T-helper 1 cell treated with Interleukin-12 subunit alpha and Interleukin-12 subunit beta and Interleukin-4 antibody, amounts not matched to agents 30 ng/mL and 1 ng/mL, for 36 hours (primary cell): ENCODE measurements at regions not wholly inside any gene's neighbourhood (a gene's known extent, or its start where the extent isn't known, plus 50 kb on each side); places are given as distances from the start of the nearest gene placed in this dataset.

Experiments
- intact Hi-C: fragments of 100-400 bp; cut with micrococcal nuclease; formaldehyde crosslinking; loops from one replicate; pipeline ENCODE4 v1.15.1; 2024

GRCh38 chr14:44029933-44030332, 477.1 kb downstream of the FSCB start:
- intact Hi-C loops: no loop called here

- intact Hi-C loops: no loop called here
Observed at GRCh38 chr14:44027397-44027796, 479.7 kb downstream of the FSCB start.

GRCh38 chr14:44010595-44010994, 496.5 kb downstream of the FSCB start:
- intact Hi-C loops: no loop called here

- intact Hi-C loops: no loop called here
Observed at GRCh38 chr14:44010071-44010470, 497.0 kb downstream of the FSCB start.

- intact Hi-C loops: no loop called here
Observed at GRCh38 chr14:44009642-44010041, 497.4 kb downstream of the FSCB start.

- intact Hi-C loops: no loop called here
Observed at GRCh38 chr14:43988989-43989388, 518.1 kb downstream of the FSCB start.

GRCh38 chr14:43983721-43984120, 523.4 kb downstream of the FSCB start:
- intact Hi-C loops: no loop called here

GRCh38 chr14:43981135-43981768, 525.8 kb downstream of the FSCB start:
- intact Hi-C loops: no loop called here

GRCh38 chr14:43956741-43957140, 550.3 kb downstream of the FSCB start:
- intact Hi-C loops: no loop called here

GRCh38 chr14:43949400-43949799, 557.7 kb downstream of the FSCB start:
- intact Hi-C loops: no loop called here

- intact Hi-C loops: no loop called here
Observed at GRCh38 chr14:43939836-43940235, 567.2 kb downstream of the FSCB start.

GRCh38 chr14:43938588-43939281, 568.3 kb downstream of the FSCB start:
- intact Hi-C loops: no loop called here

GRCh38 chr14:43937001-43937400, 570.1 kb downstream of the FSCB start:
- intact Hi-C loops: no loop called here

- intact Hi-C loops: no loop called here
Observed at GRCh38 chr14:43934102-43934501, 573.0 kb downstream of the FSCB start.

GRCh38 chr14:43914041-43914693, 592.9 kb downstream of the FSCB start:
- intact Hi-C loops: no loop called here

- intact Hi-C loops: no loop called here
Observed at GRCh38 chr14:43903209-43903608, 603.9 kb downstream of the FSCB start.

- intact Hi-C loops: no loop called here
Observed at GRCh38 chr14:43901911-43902673, 605.0 kb downstream of the FSCB start.

- intact Hi-C loops: no loop called here
Observed at GRCh38 chr14:43900173-43900655, 606.9 kb downstream of the FSCB start.

GRCh38 chr14:43898687-43899086, 608.4 kb downstream of the FSCB start:
- intact Hi-C loops: no loop called here

GRCh38 chr14:43896044-43896443, 611.0 kb downstream of the FSCB start:
- intact Hi-C loops: no loop called here

- intact Hi-C loops: no loop called here
Observed at GRCh38 chr14:43894534-43894933, 612.5 kb downstream of the FSCB start.

- intact Hi-C loops: no loop called here
Observed at GRCh38 chr14:43887523-43887922, 619.6 kb downstream of the FSCB start.
